Ishikawa (cell line): ENCODE measurements at regions not wholly inside any gene's neighbourhood (a gene's known extent, or its start where the extent isn't known, plus 50 kb on each side); places are given as distances from the start of the nearest gene placed in this dataset.

Source experiments
- EP300 ChIP-seq: IDR thresholded peaks from 2 replicates; pipeline ENCODE4 v1.6.1; 2012; ENCODE audit warnings: borderline replicate concordance
- MAX ChIP-seq: IDR thresholded peaks from 2 replicates; pipeline ENCODE4 v1.6.1; 2012
- RAD21 ChIP-seq: IDR thresholded peaks from 2 replicates; pipeline ENCODE4 v1.6.1; 2012; ENCODE audit warnings: low read depth
- REST ChIP-seq: IDR thresholded peaks from 2 replicates; pipeline ENCODE4 v1.6.1; 2012; ENCODE audit warnings: low read depth, mild to moderate bottlenecking
- TEAD4 ChIP-seq: IDR thresholded peaks from 2 replicates; pipeline ENCODE4 v1.6.1; 2012
- TF ChIP-seq, protein P1 (sequence below): IDR thresholded peaks from 2 replicates; pipeline ENCODE4 v1.6.1; 2012

DNA sequence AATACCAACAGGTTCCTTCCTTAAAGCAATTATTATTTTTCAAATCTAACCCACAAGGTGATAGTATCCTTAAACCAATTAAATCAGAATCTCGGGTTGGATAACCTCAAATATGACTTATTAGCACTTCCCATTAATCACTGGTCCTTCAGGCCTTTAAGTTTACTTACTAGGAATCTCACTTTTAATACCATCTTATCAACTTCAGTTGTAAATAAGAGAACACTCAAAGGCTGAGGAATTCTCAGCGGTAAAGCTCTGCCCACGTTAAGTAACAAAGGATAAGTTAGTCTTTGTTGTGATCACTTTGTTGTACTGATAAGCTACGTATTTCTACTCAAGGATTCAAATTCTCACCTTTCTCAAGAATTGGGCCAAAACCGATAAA is 82.0 kb downstream of the OR2B2 start:
- TF ChIP-seq MAX (no peak), REST (no peak), EP300 (no peak), RAD21 (no peak), TEAD4 (no peak)
- TF ChIP-seq, protein P1, sequence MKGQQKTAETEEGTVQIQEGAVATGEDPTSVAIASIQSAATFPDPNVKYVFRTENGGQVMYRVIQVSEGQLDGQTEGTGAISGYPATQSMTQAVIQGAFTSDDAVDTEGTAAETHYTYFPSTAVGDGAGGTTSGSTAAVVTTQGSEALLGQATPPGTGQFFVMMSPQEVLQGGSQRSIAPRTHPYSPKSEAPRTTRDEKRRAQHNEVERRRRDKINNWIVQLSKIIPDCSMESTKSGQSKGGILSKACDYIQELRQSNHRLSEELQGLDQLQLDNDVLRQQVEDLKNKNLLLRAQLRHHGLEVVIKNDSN: no peak
